ENCODE measurements at regions not wholly inside any gene's neighbourhood (a gene's known extent, or its start where the extent isn't known, plus 50 kb on each side); places are given as distances from the start of the nearest gene placed in this dataset.

DNA sequence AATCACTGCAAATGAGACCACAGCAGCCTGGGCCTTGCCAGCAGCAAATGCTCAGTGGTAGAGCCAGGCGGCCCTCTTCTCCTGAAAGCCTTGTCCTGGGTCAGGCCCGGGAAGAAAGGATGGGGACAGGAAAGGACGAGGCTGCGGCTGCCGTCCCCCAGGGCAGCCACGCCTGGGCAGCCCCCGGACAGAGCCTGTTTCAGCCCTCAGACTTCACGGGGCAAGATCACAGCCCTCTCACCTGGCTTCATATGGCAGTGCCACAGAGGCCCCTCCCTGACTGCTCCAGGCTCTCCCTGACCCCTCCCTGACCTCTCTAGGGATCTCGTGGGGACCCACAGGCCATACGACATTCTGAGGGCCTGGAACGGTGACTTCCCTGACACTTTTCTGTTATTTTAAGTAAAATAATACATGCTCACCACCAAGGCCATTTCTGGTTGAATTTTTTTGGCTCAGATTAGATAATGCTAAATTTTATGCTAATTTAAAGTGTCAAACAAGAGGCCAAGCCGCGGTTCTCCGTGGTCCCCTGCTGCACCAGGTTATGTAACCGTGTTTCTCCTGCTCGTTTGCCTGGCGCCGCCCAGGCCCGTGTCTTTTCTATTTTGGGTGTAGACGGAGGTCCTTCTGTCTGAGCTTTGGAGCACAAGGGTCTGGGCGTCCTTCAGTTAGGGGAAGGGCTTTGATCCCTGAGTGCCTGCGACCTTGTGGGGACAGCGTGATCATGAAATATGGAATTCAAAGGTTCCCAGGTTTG lies 59.9 kb upstream of the BHLHE23 start:
- in situ Hi-C loops (cut with HindIII; ENCODE audit: extremely low pct_ligation_motif_present, low pct_unique_long_range_greater_than_20kb), result no loop called here
- FAIRE-seq (no peak), ATAC-seq (no peak), DNase-seq (ENCODE audit: low spot score) (no peak)
- Histone ChIP-seq H3K9ac (ENCODE audit: insufficient read depth, low read depth, low read length) (no peak overlapping the region), H3K36me3 (replicated peaks in 1 of 2; ENCODE audit: control insufficient read depth in 1 of 2, insufficient read depth in 2 of 2, low read length in 2 of 2) (no peaks in the 10 kb centered on the region), H3K27me3 (ENCODE audit: control insufficient read depth in 1 of 2, insufficient read depth in 2 of 2, low read length in 2 of 2) (peaks cover 19 to 79% of the 10 kb centered on the region in 2 experiments), H4K20me1 (ENCODE audit: insufficient read depth, low read length) (peaks cover 11% of the 10 kb centered on the region; the same call in 1 of the 2 replicates), H3K4me2 (ENCODE audit: low read depth, low read length) (no peak overlapping the region), H2AFZ (ENCODE audit: low read length) (no peak overlapping the region), H3K27ac (ENCODE audit: extremely low read length, insufficient read depth, low read length) (no peak overlapping the region), H3K9me3 (ENCODE audit: low read length) (no peaks in the 10 kb centered on the region), H3K4me3 (replicated peaks in 1 of 3; ENCODE audit: insufficient read depth in 1 of 3, low read depth in 2 of 3, low read length in 3 of 3) (no peak overlapping the region), H3K4me1 (ENCODE audit: insufficient read depth, low read length) (peaks cover 11% of the 10 kb centered on the region), H3K79me2 (ENCODE audit: insufficient read depth, low read length) (no peaks in the 10 kb centered on the region)
- intact Hi-C loops (cut with micrococcal nuclease; ENCODE audit: unreplicated experiment), result no loop called here
- no TSS peak for BruUV-seq (replicated peaks)
- 15% methylated on average over 22 of the region's 23 CpGs for WGBS (ENCODE audit: low lambda C conversion rate)
- TF ChIP-seq, protein P1, sequence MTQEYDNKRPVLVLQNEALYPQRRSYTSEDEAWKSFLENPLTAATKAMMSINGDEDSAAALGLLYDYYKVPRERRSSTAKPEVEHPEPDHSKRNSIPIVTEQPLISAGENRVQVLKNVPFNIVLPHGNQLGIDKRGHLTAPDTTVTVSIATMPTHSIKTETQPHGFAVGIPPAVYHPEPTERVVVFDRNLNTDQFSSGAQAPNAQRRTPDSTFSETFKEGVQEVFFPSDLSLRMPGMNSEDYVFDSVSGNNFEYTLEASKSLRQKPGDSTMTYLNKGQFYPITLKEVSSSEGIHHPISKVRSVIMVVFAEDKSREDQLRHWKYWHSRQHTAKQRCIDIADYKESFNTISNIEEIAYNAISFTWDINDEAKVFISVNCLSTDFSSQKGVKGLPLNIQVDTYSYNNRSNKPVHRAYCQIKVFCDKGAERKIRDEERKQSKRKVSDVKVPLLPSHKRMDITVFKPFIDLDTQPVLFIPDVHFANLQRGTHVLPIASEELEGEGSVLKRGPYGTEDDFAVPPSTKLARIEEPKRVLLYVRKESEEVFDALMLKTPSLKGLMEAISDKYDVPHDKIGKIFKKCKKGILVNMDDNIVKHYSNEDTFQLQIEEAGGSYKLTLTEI (CRISPR knock-in tag; conservative IDR thresholded peaks at IDR 0.05), result no peak
- TF ChIP-seq ZFP36L2 (CRISPR knock-in tag; IDR thresholded peaks at IDR 0.05), result no peak
- no peak for TF ChIP-seq KLF16 (CRISPR knock-in tag; IDR thresholded peaks at IDR 0.05)
- no peak for TF ChIP-seq CC2D1A (CRISPR knock-in tag; IDR thresholded peaks at IDR 0.05)
- no peak for TF ChIP-seq ZSCAN9 (CRISPR knock-in tag; IDR thresholded peaks at IDR 0.05; ENCODE audit: borderline replicate concordance)
- no peak for TF ChIP-seq MYNN (CRISPR knock-in tag; IDR thresholded peaks at IDR 0.05; ENCODE audit: low read depth)
- TF ChIP-seq PLRG1 (conservative IDR thresholded peaks at IDR 0.05), result no peak
- no peak for TF ChIP-seq FOXO1 (CRISPR knock-in tag; IDR thresholded peaks at IDR 0.05)
- TF ChIP-seq CEBPB (IDR thresholded peaks at IDR 0.05; ENCODE audit: borderline replicate concordance, low read depth, low read length), result no peak
- TF ChIP-seq MTF1 (CRISPR knock-in tag; IDR thresholded peaks at IDR 0.05), result no peak
- TF ChIP-seq, protein P2, sequence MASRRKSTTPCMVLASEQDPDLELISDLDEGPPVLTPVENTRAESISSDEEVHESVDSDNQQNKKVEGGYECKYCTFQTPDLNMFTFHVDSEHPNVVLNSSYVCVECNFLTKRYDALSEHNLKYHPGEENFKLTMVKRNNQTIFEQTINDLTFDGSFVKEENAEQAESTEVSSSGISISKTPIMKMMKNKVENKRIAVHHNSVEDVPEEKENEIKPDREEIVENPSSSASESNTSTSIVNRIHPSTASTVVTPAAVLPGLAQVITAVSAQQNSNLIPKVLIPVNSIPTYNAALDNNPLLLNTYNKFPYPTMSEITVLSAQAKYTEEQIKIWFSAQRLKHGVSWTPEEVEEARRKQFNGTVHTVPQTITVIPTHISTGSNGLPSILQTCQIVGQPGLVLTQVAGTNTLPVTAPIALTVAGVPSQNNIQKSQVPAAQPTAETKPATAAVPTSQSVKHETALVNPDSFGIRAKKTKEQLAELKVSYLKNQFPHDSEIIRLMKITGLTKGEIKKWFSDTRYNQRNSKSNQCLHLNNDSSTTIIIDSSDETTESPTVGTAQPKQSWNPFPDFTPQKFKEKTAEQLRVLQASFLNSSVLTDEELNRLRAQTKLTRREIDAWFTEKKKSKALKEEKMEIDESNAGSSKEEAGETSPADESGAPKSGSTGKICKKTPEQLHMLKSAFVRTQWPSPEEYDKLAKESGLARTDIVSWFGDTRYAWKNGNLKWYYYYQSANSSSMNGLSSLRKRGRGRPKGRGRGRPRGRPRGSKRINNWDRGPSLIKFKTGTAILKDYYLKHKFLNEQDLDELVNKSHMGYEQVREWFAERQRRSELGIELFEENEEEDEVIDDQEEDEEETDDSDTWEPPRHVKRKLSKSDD (CRISPR knock-in tag; IDR thresholded peaks at IDR 0.05; ENCODE audit: low read depth), result no peak
- TF ChIP-seq PHF8 (CRISPR knock-in tag; IDR thresholded peaks at IDR 0.05), result no peak
- ChIA-PET CTCF (ENCODE audit: low intra/inter-chr PET ratio, low total read pairs) (no interaction called here), POLR2A (no interaction called here)

All from HepG2 (cell line).